ENCODE measurements at regions not wholly inside any gene's neighbourhood (a gene's known extent, or its start where the extent isn't known, plus 50 kb on each side); places are given as distances from the start of the nearest gene placed in this dataset.

DNA sequence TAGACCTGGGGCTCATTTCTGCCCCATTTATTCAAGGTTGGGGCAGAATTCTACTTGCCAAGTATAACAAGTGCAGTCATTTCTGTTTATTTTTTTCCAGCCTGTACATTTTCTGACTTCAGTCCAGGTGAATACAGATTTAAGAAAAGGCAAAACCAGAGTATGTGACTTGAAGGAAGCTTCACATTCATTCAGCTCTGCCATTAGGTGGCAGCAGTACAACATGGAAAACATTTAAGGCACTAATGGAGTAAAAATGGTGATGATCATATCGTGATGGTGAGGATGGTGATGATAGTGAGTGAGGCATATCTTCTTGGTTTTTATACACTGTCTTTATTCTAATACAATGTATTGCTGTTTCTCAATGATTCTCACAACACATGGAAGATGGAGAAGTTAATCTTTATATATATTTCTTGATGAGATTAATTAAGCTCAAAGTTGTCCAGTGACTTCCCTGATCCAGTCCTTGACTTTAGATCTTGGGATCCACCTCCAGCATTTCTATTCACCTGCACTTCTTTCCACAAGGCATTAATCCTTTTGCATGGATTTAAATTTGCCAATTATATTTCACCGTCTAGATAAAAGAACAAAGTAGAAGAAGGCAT, 176.7 kb upstream of the SEL1L start:
- TF ChIP-seq POLR2A (IDR thresholded peaks at IDR 0.05) (no peak), CTCF (IDR thresholded peaks at IDR 0.05) (peak in 5 of 6 experiments; percentile 60 to 80 (median 73))
- Histone ChIP-seq H3K27me3 (no peaks in the 10 kb centered on the region), H3K27ac (no peak overlapping the region), H3K4me1 (replicated peaks in 1 of 2) (no peaks in the 10 kb centered on the region), H3K9me3 (replicated peaks in 1 of 3) (no peaks in the 10 kb centered on the region), H3K4me3 (no peak overlapping the region), H3K36me3 (replicated peaks in 1 of 2) (no peaks in the 10 kb centered on the region)
- intact Hi-C loops (cut with DNase I), result no loop called here
- WGBS, 4 donors, result 41 to 45% (median 42%) methylated on average over 2 of the region's 2 CpGs
- DNase-seq, result peak in 6 of 7 donors; percentile 24 to 47 (median 33)

DNA sequence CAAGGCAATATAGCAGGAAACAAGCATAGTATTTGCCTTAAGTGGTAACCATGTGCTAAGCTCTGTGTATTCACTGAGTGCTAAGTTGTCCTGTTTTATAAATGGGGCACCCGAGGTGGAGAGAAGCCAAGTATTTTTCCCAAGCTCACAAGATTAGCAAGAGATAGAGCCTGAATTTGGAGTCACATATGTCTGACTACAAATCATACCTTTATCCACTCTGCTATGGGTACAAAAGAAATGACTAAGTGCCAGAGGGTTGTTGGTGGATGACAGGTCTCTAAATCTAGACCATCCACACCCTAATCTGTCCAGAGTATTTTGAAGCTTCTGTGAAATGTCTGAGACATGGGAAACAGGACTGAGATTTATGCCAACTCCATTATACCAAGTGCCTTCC, 182.1 kb upstream of the SEL1L start:
- Histone ChIP-seq H3K27me3 (no peaks in the 10 kb centered on the region), H3K4me3 (no peak overlapping the region), H3K27ac (no peak overlapping the region), H3K4me1 (replicated peaks in 1 of 2) (no peaks in the 10 kb centered on the region), H3K9me3 (replicated peaks in 1 of 3) (no peaks in the 10 kb centered on the region), H3K36me3 (replicated peaks in 1 of 2) (no peaks in the 10 kb centered on the region)
- WGBS, 4 donors, result 59 to 88% (median 71%) methylated on average over 1 of the region's 1 CpG
- intact Hi-C loops (cut with DNase I), result no loop called here
- TF ChIP-seq POLR2A (IDR thresholded peaks at IDR 0.05), result no peak
- no peak for TF ChIP-seq CTCF (IDR thresholded peaks at IDR 0.05)
- DNase-seq, result no peak

GRCh38 chr14:81716953-81717352, 183.3 kb upstream of the SEL1L start:
- TF ChIP-seq POLR2A (IDR thresholded peaks at IDR 0.05) (no peak), CTCF (IDR thresholded peaks at IDR 0.05) (no peak)
- WGBS, 4 donors, result 60 to 74% (median 66%) methylated on average over 6 of the region's 6 CpGs
- Histone ChIP-seq H3K27me3 (no peaks in the 10 kb centered on the region), H3K36me3 (replicated peaks in 1 of 2) (no peaks in the 10 kb centered on the region), H3K27ac (no peak overlapping the region), H3K4me1 (replicated peaks in 1 of 2) (no peaks in the 10 kb centered on the region), H3K4me3 (no peak overlapping the region), H3K9me3 (replicated peaks in 1 of 3) (no peaks in the 10 kb centered on the region)
- DNase-seq, result no peak
- intact Hi-C loops (cut with DNase I), result no loop called here

- Histone ChIP-seq H3K4me3 (no peak overlapping the region), H3K27me3 (no peaks in the 10 kb centered on the region), H3K4me1 (replicated peaks in 1 of 2) (no peaks in the 10 kb centered on the region), H3K36me3 (replicated peaks in 1 of 2) (no peaks in the 10 kb centered on the region), H3K9me3 (replicated peaks in 1 of 3) (no peaks in the 10 kb centered on the region), H3K27ac (no peak overlapping the region)
- 76 to 89% (median 86%) methylated on average over 2 of the region's 2 CpGs for WGBS, 4 donors
- intact Hi-C loops (cut with DNase I), result no loop called here
- TF ChIP-seq CTCF (IDR thresholded peaks at IDR 0.05) (no peak), POLR2A (IDR thresholded peaks at IDR 0.05) (no peak)
- no peak for DNase-seq
Observed at GRCh38 chr14:81723956-81724355, 190.3 kb upstream of the SEL1L start.
